HepG2 (cell line): ENCODE measurements at regions not wholly inside any gene's neighbourhood (a gene's known extent, or its start where the extent isn't known, plus 50 kb on each side); places are given as distances from the start of the nearest gene placed in this dataset.

ENCODE experiments used
- ATAC-seq: fragments of 200-7000 bp; cut with Tn5 transposase; 3 replicates; pipeline ENCODE4 v1.9.1; 2020; ENCODE audit warnings: mild to moderate bottlenecking, moderate library complexity
- BruUV-seq: library from RNA; stranded (reverse); fragments of 400-500 nt; replicated peaks from 2 replicates; lab custom pipeline; 2021; lab: Mats Ljungman, UMichigan
- CTCF ChIA-PET: fragments of 300-600 bp; formaldehyde crosslinking; extraction: SDS; loops from one replicate; lab custom pipeline; 2021; ENCODE audit warnings: low total read pairs, inconsistent platforms, low intra/inter-chr PET ratio; lab: Yijun Ruan, JAX
- POLR2A ChIA-PET: fragments of 350-600 bp; sonication (Branson Sonifier 250); formaldehyde crosslinking; loops from one replicate; lab custom pipeline; 2020; ENCODE audit warnings: antibody characterized with exemption, inconsistent platforms; lab: Yijun Ruan, JAX
- DNase-seq: peaks from one replicate; pipeline ENCODE4 v3.0.0-alpha.2; 2015; ENCODE audit warnings: low spot score
- FAIRE-seq: peaks from 3 replicates; lab custom pipeline; 2011; peaks lifted over from hg19 to GRCh38; lab: Jason Lieb, UNC
- H2AFZ ChIP-seq: one replicate; pipeline ENCODE4 v1.6.1; 2011; ENCODE audit warnings: low read length, inconsistent platforms
- H3K27ac ChIP-seq: fragments of 300-600 bp; 3 replicates; pipeline ENCODE4 v1.8.0; 2011; ENCODE audit warnings: mixed run types, mild to moderate bottlenecking, mixed read lengths, low read length, inconsistent platforms; ENCODE audit not compliant: insufficient read depth; ENCODE audit errors: extremely low read length
- H3K27me3 ChIP-seq, 2 experiments: fragments of 200-600 bp in 1 of 2; 2 replicates in 1 of 2; 3 replicates in 1 of 2; pipeline versions ENCODE4 v1.6.0 to v1.8.0; 2011; ENCODE audit warnings: low read length in 2 of 2, mild to moderate bottlenecking in 2 of 2, moderate library complexity in 2 of 2, inconsistent platforms in 1 of 2; ENCODE audit not compliant: insufficient read depth in 2 of 2, control insufficient read depth in 1 of 2
- H3K36me3 ChIP-seq, 2 experiments: fragments of 200-600 bp in 1 of 2; replicated peaks in 1 of 2; 2 replicates in 1 of 2; 3 replicates in 1 of 2; pipeline versions ENCODE4 v1.5.1 to v1.8.0; 2011; ENCODE audit warnings: low read length in 2 of 2, inconsistent platforms in 1 of 2; ENCODE audit not compliant: insufficient read depth in 2 of 2, control insufficient read depth in 1 of 2
- H3K4me1 ChIP-seq: 2 replicates; pipeline ENCODE4 v1.5.1; 2012; ENCODE audit warnings: low read length, inconsistent platforms; ENCODE audit not compliant: insufficient read depth
- H3K4me2 ChIP-seq: 2 replicates; pipeline ENCODE4 v1.6.0; 2011; ENCODE audit warnings: low read depth, low read length, inconsistent platforms
- H3K4me3 ChIP-seq, 3 experiments: fragments of 200-600 bp in 1 of 3; sonication (generic), shearing (Covaris generic) in 1 of 3; replicated peaks in 1 of 3; 2 replicates each; pipeline ENCODE4 v1.5.1; 2011 to 2016; ENCODE audit warnings: low read length in 3 of 3, inconsistent platforms in 2 of 3, low read depth in 2 of 3, mild to moderate bottlenecking in 2 of 3, control low read depth in 1 of 3, mixed read lengths in 1 of 3; ENCODE audit not compliant: insufficient read depth in 1 of 3
- H3K79me2 ChIP-seq: one replicate; pipeline ENCODE4 v1.6.1; 2011; ENCODE audit warnings: low read length, inconsistent platforms; ENCODE audit not compliant: insufficient read depth
- H3K9ac ChIP-seq: 2 replicates; pipeline ENCODE4 v1.6.0; 2011; ENCODE audit warnings: mild to moderate bottlenecking, low read depth, low read length, inconsistent platforms; ENCODE audit not compliant: insufficient read depth
- H3K9me3 ChIP-seq: 2 replicates; pipeline ENCODE4 v1.5.1; 2012; ENCODE audit warnings: mild to moderate bottlenecking, low read length
- H4K20me1 ChIP-seq: 2 replicates; pipeline ENCODE4 v1.6.0; 2011; ENCODE audit warnings: inconsistent platforms, mild to moderate bottlenecking, low read length, moderate library complexity; ENCODE audit not compliant: insufficient read depth
- CENPX ChIP-seq: sonication (generic); formaldehyde crosslinking; IDR thresholded peaks from 2 replicates; pipeline ENCODE4 v1.9.0; 2021; ENCODE audit warnings: mild to moderate bottlenecking, missing genetic modification reagents, moderate library complexity
- ESRRA ChIP-seq: sonication (generic); formaldehyde crosslinking; IDR thresholded peaks from 2 replicates; pipeline ENCODE4 v1.5.1; 2020; ENCODE audit warnings: mild to moderate bottlenecking, low read depth, missing genetic modification reagents
- FOSL1 ChIP-seq: sonication (generic); formaldehyde crosslinking; IDR thresholded peaks from 2 replicates; pipeline ENCODE4 v1.9.0; 2021; ENCODE audit warnings: missing genetic modification reagents, borderline replicate concordance
- HCFC1 ChIP-seq: fragments of 150-350 bp; IDR thresholded peaks from 2 replicates; pipeline ENCODE4 v1.6.1; 2014; ENCODE audit warnings: low read depth, low read length
- KDM2A ChIP-seq: sonication (generic); formaldehyde crosslinking; IDR thresholded peaks from 2 replicates; pipeline ENCODE4 v1.4.0; 2020; ENCODE audit warnings: low read depth, missing genetic modification reagents, borderline replicate concordance
- SALL1 ChIP-seq: sonication (generic); formaldehyde crosslinking; IDR thresholded peaks from 2 replicates; pipeline ENCODE4 v1.8.0; 2022; ENCODE audit warnings: mild to moderate bottlenecking, missing genetic modification reagents
- TSC22D2 ChIP-seq: sonication (generic); formaldehyde crosslinking; IDR thresholded peaks from 2 replicates; pipeline ENCODE4 v1.5.1; 2020; ENCODE audit warnings: missing genetic modification reagents, mild to moderate bottlenecking, borderline replicate concordance
- ZNF556 ChIP-seq: sonication (generic); formaldehyde crosslinking; IDR thresholded peaks from 2 replicates; pipeline ENCODE4 v1.4.0; 2020; ENCODE audit warnings: mild to moderate bottlenecking, missing genetic modification reagents, borderline replicate concordance
- ZNF709 ChIP-seq: sonication (generic); formaldehyde crosslinking; IDR thresholded peaks from 2 replicates; pipeline ENCODE4 v1.5.0; 2020; ENCODE audit warnings: mild to moderate bottlenecking, missing genetic modification reagents
- ZNF768 ChIP-seq: sonication (generic); formaldehyde crosslinking; IDR thresholded peaks from 2 replicates; pipeline ENCODE4 v1.4.0; 2020; ENCODE audit warnings: missing genetic modification reagents
- WGBS: methylation state at CpG from one replicate; pipeline ENCODE4 v1.1.6; 2017; ENCODE audit warnings: low lambda C conversion rate; 5-methylcytosine and 5-hydroxymethylcytosine counted together
- in situ Hi-C: cut with HindIII; loops from 2 replicates; pipeline ENCODE4 v1.10.0; 2017; ENCODE audit warnings: low pct_unique_long_range_greater_than_20kb; ENCODE audit not compliant: extremely low pct_ligation_motif_present
- intact Hi-C: fragments of 100-400 bp; cut with micrococcal nuclease; formaldehyde crosslinking; loops from one replicate; pipeline ENCODE4 v1.10.0; 2022; ENCODE audit not compliant: unreplicated experiment
- TF ChIP-seq, protein P1 (sequence below): sonication (generic); formaldehyde crosslinking; IDR thresholded peaks from 2 replicates; pipeline ENCODE4 v1.8.0; 2022; ENCODE audit warnings: low read depth, missing genetic modification reagents
- TF ChIP-seq, protein P2 (sequence below): sonication (generic); formaldehyde crosslinking; conservative IDR thresholded peaks from 2 replicates; pipeline ENCODE4 v1.8.0; 2022; ENCODE audit warnings: missing genetic modification reagents

DNA sequence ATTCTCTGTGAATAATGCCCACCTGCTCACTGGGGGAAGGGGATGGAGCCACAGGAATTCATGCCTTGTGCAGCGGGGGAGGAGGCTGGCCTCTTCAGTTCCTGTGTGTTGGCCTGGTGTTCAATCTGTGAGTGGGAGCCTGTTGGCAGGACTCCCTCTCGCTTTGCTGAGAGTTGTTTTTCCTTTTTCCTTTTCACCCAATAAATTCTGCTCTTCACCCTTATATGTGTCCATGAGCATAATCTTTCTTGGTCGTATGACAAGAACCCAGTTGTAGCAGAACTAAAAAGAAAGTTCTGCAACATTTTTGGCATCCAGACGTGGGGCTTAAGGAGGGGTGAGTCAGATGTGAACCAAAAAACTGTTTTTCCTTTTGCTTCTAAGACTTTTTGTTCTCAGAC lies 235.2 kb upstream of the HDX start (continued):
- TF ChIP-seq HCFC1 (no peak), ZNF556 (CRISPR knock-in tag) (no peak), FOSL1 (CRISPR knock-in tag) (no peak), KDM2A (CRISPR knock-in tag) (no peak)

DNA sequence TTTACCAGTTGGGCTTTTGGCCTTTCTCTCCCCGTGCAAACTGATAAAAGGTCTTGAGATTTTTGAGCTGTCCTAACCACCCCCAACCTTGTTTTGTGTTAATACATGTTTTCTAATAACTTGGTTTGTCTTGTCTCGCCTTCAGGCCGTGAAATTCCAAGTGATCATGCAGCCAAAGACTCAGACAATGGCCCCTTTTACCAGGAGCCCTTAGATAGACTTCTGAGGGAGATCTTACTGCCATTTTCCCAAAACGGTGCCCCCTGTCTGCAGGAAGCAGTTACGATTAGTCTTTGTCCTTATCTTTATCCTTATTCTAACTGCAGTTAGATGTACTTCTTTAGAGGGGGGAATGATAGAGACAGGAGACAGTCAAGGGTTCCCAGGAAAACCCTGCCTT lies 245.3 kb upstream of the HDX start:
- no peak for DNase-seq
- H3K27ac ChIP-seq = no peak overlapping the region
- H3K27me3 ChIP-seq = no peaks in the 10 kb centered on the region
- ATAC-seq = no peak
- H3K9ac ChIP-seq = no peak overlapping the region
- H3K4me2 ChIP-seq = no peak overlapping the region
- in situ Hi-C loops = loop anchor here (25.0 kb wide), 1 partner anchor 165 kb away; no protein-coding TSS in a partner anchor
- H3K4me3 ChIP-seq = no peak overlapping the region
- CTCF ChIA-PET = no interaction called here
- H3K9me3 ChIP-seq = no peaks in the 10 kb centered on the region
- POLR2A ChIA-PET = no interaction called here
- H4K20me1 ChIP-seq = no peaks in the 10 kb centered on the region
- intact Hi-C loops = no loop called here
- WGBS = 0% methylated on average over 5 of the region's 5 CpGs
- BruUV-seq = no TSS peak
- H3K36me3 ChIP-seq = no peaks in the 10 kb centered on the region
- no peak for TF ChIP-seq ZNF768 (CRISPR knock-in tag)
- no peaks in the 10 kb centered on the region for H3K4me1 ChIP-seq
- H3K79me2 ChIP-seq = no peaks in the 10 kb centered on the region
- no peak overlapping the region for H2AFZ ChIP-seq
- no peak for FAIRE-seq

DNA sequence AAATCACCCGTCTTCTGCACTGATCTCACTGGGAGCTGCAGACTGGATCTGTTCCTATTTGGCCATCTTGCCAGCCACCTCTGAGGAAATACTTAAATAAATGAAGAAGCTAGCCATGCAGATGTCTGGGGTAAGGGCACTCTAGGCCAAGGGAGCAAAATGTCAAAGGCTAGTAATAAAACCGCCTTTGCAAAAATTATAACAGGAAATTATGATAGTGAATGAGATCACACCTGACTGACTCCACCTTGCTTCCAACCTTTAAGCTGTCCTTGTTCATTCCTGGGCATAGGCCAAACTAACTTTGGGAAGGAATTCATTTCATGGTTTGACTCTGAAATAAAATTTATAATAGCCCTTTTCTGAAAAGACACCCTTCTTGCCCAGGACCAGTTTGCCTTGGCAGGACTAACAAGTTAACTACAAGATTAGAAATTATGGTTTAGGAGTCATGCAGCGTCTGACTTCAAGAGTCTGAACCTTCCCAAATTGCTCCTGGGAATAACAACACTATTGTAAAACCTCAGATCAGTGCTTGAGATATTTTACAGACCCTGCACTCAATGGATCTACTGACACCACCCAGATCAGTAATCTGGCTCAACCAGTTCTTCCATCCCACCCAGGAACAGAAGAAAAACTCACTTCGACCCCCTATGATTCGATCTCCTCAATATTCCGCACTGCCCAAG lies 246.9 kb upstream of the HDX start:
- Histone ChIP-seq H3K9ac (no peak overlapping the region), H3K79me2 (no peaks in the 10 kb centered on the region), H3K36me3 (no peaks in the 10 kb centered on the region), H3K27me3 (no peaks in the 10 kb centered on the region), H3K9me3 (no peaks in the 10 kb centered on the region), H4K20me1 (no peaks in the 10 kb centered on the region), H3K4me3 (no peak overlapping the region), H2AFZ (no peak overlapping the region), H3K27ac (no peak overlapping the region), H3K4me2 (no peak overlapping the region), H3K4me1 (no peaks in the 10 kb centered on the region)
- intact Hi-C loops = no loop called here
- no TSS peak for BruUV-seq
- FAIRE-seq (no peak), ATAC-seq (no peak), DNase-seq (no peak)
- ChIA-PET POLR2A (no interaction called here), CTCF (no interaction called here)
- in situ Hi-C loops = loop anchor here (25.0 kb wide), 1 partner anchor 163 kb away; no protein-coding TSS in a partner anchor
- WGBS = 0% methylated on average over 5 of the region's 6 CpGs
- TF ChIP-seq, protein P1, sequence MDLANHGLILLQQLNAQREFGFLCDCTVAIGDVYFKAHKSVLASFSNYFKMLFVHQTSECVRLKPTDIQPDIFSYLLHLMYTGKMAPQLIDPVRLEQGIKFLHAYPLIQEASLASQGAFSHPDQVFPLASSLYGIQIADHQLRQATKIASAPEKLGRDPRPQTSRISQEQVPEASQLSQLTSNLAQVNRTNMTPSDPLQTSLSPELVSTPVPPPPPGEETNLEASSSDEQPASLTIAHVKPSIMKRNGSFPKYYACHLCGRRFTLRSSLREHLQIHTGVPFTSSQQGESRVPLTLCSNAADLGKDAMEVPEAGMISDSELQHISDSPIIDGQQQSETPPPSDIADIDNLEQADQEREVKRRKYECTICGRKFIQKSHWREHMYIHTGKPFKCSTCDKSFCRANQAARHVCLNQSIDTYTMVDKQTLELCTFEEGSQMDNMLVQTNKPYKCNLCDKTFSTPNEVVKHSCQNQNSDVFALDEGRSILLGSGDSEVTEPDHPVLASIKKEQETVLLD (CRISPR knock-in tag) = no peak
- TF ChIP-seq TSC22D2 (CRISPR knock-in tag) = no peak
- no peak for TF ChIP-seq ZNF709 (CRISPR knock-in tag)
- TF ChIP-seq CENPX (CRISPR knock-in tag) = no peak
- TF ChIP-seq SALL1 (CRISPR knock-in tag) = no peak
- no peak for TF ChIP-seq ESRRA (CRISPR knock-in tag)
- TF ChIP-seq, protein P2, sequence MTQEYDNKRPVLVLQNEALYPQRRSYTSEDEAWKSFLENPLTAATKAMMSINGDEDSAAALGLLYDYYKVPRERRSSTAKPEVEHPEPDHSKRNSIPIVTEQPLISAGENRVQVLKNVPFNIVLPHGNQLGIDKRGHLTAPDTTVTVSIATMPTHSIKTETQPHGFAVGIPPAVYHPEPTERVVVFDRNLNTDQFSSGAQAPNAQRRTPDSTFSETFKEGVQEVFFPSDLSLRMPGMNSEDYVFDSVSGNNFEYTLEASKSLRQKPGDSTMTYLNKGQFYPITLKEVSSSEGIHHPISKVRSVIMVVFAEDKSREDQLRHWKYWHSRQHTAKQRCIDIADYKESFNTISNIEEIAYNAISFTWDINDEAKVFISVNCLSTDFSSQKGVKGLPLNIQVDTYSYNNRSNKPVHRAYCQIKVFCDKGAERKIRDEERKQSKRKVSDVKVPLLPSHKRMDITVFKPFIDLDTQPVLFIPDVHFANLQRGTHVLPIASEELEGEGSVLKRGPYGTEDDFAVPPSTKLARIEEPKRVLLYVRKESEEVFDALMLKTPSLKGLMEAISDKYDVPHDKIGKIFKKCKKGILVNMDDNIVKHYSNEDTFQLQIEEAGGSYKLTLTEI = no peak
